ENCODE measurements at regions not wholly inside any gene's neighbourhood (a gene's known extent, or its start where the extent isn't known, plus 50 kb on each side); places are given as distances from the start of the nearest gene placed in this dataset.

DNA sequence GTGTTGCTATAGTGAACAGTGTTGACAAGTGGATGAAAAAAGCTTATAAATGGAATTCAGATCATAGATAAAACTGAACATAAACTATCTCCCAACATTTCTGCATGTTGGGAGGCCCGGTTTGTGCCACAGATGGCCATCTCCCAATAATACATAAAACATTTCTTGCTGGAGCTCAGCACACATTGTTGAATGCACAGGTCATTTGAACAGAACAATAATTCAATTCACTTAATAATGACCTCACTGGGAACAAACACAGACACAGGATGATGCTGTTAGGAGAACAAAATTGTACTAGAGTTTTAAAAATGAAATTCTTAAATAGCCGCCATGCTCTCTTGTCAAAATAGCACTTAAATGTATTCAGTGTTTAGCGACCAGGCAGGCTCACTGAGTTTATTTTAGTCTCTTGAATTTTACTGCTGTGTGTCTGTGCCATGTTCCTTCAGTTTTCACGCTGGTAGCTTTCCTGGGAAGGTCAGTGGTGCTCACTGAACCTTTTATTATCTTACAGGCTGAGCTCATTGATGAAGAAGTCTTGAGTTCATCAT lies 85.0 kb upstream of the SSBP2 start:
- Histone ChIP-seq H2AFZ (ENCODE audit: low read depth) (peak overlapping the region; percentile 43), H3K79me2 (ENCODE audit: insufficient read depth) (no peaks in the 10 kb centered on the region)
- TF ChIP-seq NRF1 (IDR thresholded peaks at IDR 0.05; ENCODE audit: low read depth, low read length) = no peak
- TF ChIP-seq, protein P1, sequence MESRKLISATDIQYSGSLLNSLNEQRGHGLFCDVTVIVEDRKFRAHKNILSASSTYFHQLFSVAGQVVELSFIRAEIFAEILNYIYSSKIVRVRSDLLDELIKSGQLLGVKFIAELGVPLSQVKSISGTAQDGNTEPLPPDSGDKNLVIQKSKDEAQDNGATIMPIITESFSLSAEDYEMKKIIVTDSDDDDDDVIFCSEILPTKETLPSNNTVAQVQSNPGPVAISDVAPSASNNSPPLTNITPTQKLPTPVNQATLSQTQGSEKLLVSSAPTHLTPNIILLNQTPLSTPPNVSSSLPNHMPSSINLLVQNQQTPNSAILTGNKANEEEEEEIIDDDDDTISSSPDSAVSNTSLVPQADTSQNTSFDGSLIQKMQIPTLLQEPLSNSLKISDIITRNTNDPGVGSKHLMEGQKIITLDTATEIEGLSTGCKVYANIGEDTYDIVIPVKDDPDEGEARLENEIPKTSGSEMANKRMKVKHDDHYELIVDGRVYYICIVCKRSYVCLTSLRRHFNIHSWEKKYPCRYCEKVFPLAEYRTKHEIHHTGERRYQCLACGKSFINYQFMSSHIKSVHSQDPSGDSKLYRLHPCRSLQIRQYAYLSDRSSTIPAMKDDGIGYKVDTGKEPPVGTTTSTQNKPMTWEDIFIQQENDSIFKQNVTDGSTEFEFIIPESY (IDR thresholded peaks at IDR 0.05; ENCODE audit: borderline replicate concordance, low read depth) = 0 out of 2 replicates have a peak, but pooled peaks have one; percentile 52
- TF ChIP-seq, protein P2, sequence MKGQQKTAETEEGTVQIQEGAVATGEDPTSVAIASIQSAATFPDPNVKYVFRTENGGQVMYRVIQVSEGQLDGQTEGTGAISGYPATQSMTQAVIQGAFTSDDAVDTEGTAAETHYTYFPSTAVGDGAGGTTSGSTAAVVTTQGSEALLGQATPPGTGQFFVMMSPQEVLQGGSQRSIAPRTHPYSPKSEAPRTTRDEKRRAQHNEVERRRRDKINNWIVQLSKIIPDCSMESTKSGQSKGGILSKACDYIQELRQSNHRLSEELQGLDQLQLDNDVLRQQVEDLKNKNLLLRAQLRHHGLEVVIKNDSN (IDR thresholded peaks at IDR 0.05; ENCODE audit: borderline replicate concordance, low read depth) = no peak
- peak; percentile 34; the same call in 1 of the 2 replicates for TF ChIP-seq POLR2AphosphoS5 (IDR thresholded peaks at IDR 0.05; ENCODE audit: low read depth, low read length)
- peak; percentile 82 for TF ChIP-seq JUND (IDR thresholded peaks at IDR 0.05)
- no peak for TF ChIP-seq SIN3A (IDR thresholded peaks at IDR 0.05; ENCODE audit: borderline replicate concordance, low read depth, low read length)
- TF ChIP-seq EZH2phosphoT487 (IDR thresholded peaks at IDR 0.05; ENCODE audit: borderline replicate concordance, low read depth) = no peak
- TF ChIP-seq RFX5 (IDR thresholded peaks at IDR 0.05; ENCODE audit: low read length) = no peak
- TF ChIP-seq USF2 (IDR thresholded peaks at IDR 0.05; ENCODE audit: borderline replicate concordance, low read depth, low read length) = no peak
- peak; percentile 89 for TF ChIP-seq GATA2 (CRISPR knock-in tag; IDR thresholded peaks at IDR 0.05)
- peak; percentile 96 for TF ChIP-seq TCF12 (IDR thresholded peaks at IDR 0.05)
- TF ChIP-seq MXI1 (IDR thresholded peaks at IDR 0.05; ENCODE audit: low read depth, low read length) = peak; percentile 54; the same call in 1 of the 2 replicates
- TF ChIP-seq NFIC (IDR thresholded peaks at IDR 0.05; ENCODE audit: borderline replicate concordance) = peak; percentile 67; the same call in 1 of the 2 replicates
- TF ChIP-seq RCOR1 (IDR thresholded peaks at IDR 0.05; ENCODE audit: low read length) = peak; percentile 87
- TF ChIP-seq FOXM1 (IDR thresholded peaks at IDR 0.05; ENCODE audit: low read depth) = peak; percentile 62; the same call in 1 of the 2 replicates
- peak; percentile 83 to 86 for TF ChIP-seq EP300 (IDR thresholded peaks at IDR 0.05; ENCODE audit: borderline replicate concordance in 1 of 2, low read depth in 1 of 2, low read length in 1 of 2)
- no peak for TF ChIP-seq CTCF (IDR thresholded peaks at IDR 0.05)
- TF ChIP-seq CHD2 (IDR thresholded peaks at IDR 0.05; ENCODE audit: low read length, partially characterized antibody) = peak; percentile 63
- peak; percentile 64; the same call in 1 of the 2 replicates for TF ChIP-seq FOXJ3 (CRISPR knock-in tag; IDR thresholded peaks at IDR 0.05)
- TF ChIP-seq, protein P3, sequence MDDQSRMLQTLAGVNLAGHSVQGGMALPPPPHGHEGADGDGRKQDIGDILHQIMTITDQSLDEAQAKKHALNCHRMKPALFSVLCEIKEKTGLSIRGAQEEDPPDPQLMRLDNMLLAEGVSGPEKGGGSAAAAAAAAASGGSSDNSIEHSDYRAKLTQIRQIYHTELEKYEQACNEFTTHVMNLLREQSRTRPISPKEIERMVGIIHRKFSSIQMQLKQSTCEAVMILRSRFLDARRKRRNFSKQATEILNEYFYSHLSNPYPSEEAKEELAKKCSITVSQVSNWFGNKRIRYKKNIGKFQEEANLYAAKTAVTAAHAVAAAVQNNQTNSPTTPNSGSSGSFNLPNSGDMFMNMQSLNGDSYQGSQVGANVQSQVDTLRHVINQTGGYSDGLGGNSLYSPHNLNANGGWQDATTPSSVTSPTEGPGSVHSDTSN (IDR thresholded peaks at IDR 0.05) = peak; percentile 90
- peak; percentile 48; the same call in 1 of the 2 replicates for TF ChIP-seq RAD21 (IDR thresholded peaks at IDR 0.05; ENCODE audit: low read length)
- no peak for TF ChIP-seq REST (IDR thresholded peaks at IDR 0.05; ENCODE audit: low read depth, low read length)
- 0 out of 2 replicates have a peak, but pooled peaks have one; percentile 46 for TF ChIP-seq YY1 (IDR thresholded peaks at IDR 0.05; ENCODE audit: low read depth)

More for the DNA sequence above, 85.0 kb upstream of the SSBP2 start:
- CTCF ChIA-PET = interaction anchor here (0.7 to 5.3 kb wide), 7 partner anchors 16 to 374 kb away, joined by 3 to 22 read pairs (median 3); partner anchors contain the start of gene SSBP2
- H4K20me1 ChIP-seq (ENCODE audit: insufficient read depth) = no peaks in the 10 kb centered on the region
- H3K4me2 ChIP-seq = peak overlapping the region; percentile 43; the same call in 1 of the 2 replicates
- H3K9ac ChIP-seq = peak overlapping the region; percentile 45
- 27% methylated on average over 4 of the region's 4 CpGs for WGBS (ENCODE audit: low lambda C conversion rate)
- H3K4me1 ChIP-seq (ENCODE audit: control insufficient read depth in 1 of 2, insufficient read depth in 2 of 2, low read depth in 1 of 2, low read length in 1 of 2) = peaks cover 3 to 22% of the 10 kb centered on the region in 2 experiments; a peak in 2 of 4 replicates
- H3K36me3 ChIP-seq (replicated peaks in 1 of 2; ENCODE audit: control insufficient read depth in 1 of 2, insufficient read depth in 2 of 2, low read length in 1 of 2) = no peaks in the 10 kb centered on the region
- H3K9me3 ChIP-seq = no peaks in the 10 kb centered on the region
- H3K9me2 ChIP-seq = no peaks in the 10 kb centered on the region
- H3K27ac ChIP-seq (ENCODE audit: low read depth in 2 of 2, low read length in 1 of 2) = peak overlapping the region; percentile 91 to 93
- H3K27me3 ChIP-seq (ENCODE audit: insufficient read depth) = no peaks in the 10 kb centered on the region
- POLR2A ChIA-PET = interaction anchor here (1.4 to 1.5 kb wide), 2 partner anchors 16 to 85 kb away, joined by 3 to 4 read pairs; partner anchors contain the start of gene SSBP2
- H3K4me3 ChIP-seq (ENCODE audit: low read depth in 2 of 2, low read length in 1 of 2) = no peak overlapping the region
- peaks cover 12% of the 10 kb centered on the region for H3F3A ChIP-seq (replicated peaks; ENCODE audit: insufficient read depth)
- DNase-seq = peak; percentile 50

Measured in SK-N-SH (cell line).